Lower lobe of right lung (tissue), 2 donors: ENCODE measurements at regions not wholly inside any gene's neighbourhood (a gene's known extent, or its start where the extent isn't known, plus 50 kb on each side); places are given as distances from the start of the nearest gene placed in this dataset.

Experiments
- ATAC-seq, 2 donors: fragments of 200-7000 bp; cut with Tn5 transposase; one replicate each; pipeline ENCODE4 v1.9.1; 2020 to 2022; ENCODE audit warnings: mild to moderate bottlenecking in 2 of 2, moderate library complexity in 2 of 2
- DNase-seq: peaks from one replicate; pipeline ENCODE4 v3.0.0-alpha.2; 2020
- H3K27ac ChIP-seq: fragments of 200-600 bp; one replicate; pipeline ENCODE4 v1.8.0; 2022
- H3K27me3 ChIP-seq: fragments of 200-600 bp; one replicate; pipeline ENCODE4 v1.8.0; 2022; ENCODE audit warnings: low read depth
- H3K36me3 ChIP-seq: fragments of 200-600 bp; one replicate; pipeline ENCODE4 v1.8.0; 2022; ENCODE audit warnings: mild to moderate bottlenecking
- H3K4me1 ChIP-seq: fragments of 200-600 bp; one replicate; pipeline ENCODE4 v1.8.0; 2022
- H3K4me3 ChIP-seq: fragments of 200-600 bp; one replicate; pipeline ENCODE4 v1.8.0; 2022; ENCODE audit warnings: mild to moderate bottlenecking
- H3K9me3 ChIP-seq: fragments of 200-600 bp; one replicate; pipeline ENCODE4 v1.8.0; 2022
- intact Hi-C: fragments of 100-400 bp; cut with DNase I; formaldehyde crosslinking; loops from one replicate; pipeline ENCODE4 v1.11.0; 2022
- TF ChIP-seq, protein P1 (sequence below): fragments of 200-600 bp; IDR thresholded peaks from one replicate; pipeline ENCODE4 v1.8.0; 2022; ENCODE audit warnings: antibody characterized with exemption, mild to moderate bottlenecking
- donor health status: DM: no; HTN: yes; CAD: no; lungs with severe emphysema.

DNA sequence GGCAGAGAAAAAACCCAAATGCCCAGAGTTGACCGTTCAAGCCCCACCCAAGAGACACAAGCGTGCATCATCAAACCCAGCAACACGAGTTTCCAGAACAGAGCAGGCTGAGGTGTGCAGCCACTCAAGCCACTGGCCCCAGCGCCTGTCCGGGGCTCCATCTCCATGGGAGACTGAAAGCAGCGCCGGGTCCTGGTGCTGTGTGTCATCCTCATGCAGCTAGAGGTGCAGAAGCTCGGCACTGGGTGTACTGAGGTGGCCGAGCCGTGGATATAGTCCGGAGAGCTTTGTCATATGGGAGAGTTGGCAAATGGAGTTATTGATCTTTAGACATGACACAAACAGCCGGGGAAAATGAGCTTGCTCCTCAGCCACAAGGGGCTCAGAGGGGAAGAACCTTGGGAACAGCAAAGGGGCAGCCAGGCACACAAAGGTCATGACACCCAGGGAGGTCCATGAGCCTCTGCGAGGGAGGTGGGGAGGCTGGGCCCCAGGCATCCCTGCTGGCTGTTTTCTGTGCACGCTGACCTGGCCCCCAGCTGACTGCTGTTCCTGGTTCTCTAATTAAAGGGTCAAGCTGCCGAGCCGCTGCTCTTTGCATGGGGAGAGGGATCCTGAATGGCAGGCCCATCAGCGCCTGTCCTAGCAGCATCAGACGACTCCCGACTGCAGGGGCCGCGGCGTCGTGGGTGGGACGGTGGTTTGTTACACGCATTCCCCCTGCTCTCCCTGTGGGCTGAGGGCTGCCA, 145.4 kb upstream of the SFSWAP start:
- TF ChIP-seq, protein P1, sequence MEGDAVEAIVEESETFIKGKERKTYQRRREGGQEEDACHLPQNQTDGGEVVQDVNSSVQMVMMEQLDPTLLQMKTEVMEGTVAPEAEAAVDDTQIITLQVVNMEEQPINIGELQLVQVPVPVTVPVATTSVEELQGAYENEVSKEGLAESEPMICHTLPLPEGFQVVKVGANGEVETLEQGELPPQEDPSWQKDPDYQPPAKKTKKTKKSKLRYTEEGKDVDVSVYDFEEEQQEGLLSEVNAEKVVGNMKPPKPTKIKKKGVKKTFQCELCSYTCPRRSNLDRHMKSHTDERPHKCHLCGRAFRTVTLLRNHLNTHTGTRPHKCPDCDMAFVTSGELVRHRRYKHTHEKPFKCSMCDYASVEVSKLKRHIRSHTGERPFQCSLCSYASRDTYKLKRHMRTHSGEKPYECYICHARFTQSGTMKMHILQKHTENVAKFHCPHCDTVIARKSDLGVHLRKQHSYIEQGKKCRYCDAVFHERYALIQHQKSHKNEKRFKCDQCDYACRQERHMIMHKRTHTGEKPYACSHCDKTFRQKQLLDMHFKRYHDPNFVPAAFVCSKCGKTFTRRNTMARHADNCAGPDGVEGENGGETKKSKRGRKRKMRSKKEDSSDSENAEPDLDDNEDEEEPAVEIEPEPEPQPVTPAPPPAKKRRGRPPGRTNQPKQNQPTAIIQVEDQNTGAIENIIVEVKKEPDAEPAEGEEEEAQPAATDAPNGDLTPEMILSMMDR: no peak
- no peak for DNase-seq
- Histone ChIP-seq H3K9me3 (no peaks in the 10 kb centered on the region), H3K4me1 (no peaks in the 10 kb centered on the region), H3K36me3 (no peaks in the 10 kb centered on the region), H3K27ac (no peak overlapping the region), H3K27me3 (peaks cover 21% of the 10 kb centered on the region), H3K4me3 (no peak overlapping the region)
- intact Hi-C loops: no loop called here
- ATAC-seq: no peak

DNA sequence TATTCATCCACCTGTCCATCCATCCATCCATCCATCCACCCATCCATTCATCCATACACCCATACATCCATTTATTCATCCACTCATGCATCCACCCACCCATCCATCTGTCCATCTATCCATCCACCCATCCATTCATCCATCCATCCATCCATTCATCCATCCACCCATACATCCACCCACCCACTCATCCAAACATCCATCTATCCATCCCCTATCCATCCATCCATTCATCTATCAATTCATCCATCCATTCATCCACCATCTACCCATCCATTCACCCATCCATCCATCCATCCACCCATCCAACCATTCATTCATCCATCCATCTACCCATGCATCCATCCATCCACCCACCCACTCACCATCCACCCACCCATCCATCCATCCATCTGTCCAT, 142.6 kb upstream of the SFSWAP start:
- H3K4me1 ChIP-seq: no peaks in the 10 kb centered on the region
- TF ChIP-seq, protein P1: no peak
- DNase-seq (no peak), ATAC-seq (no peak)
- no peaks in the 10 kb centered on the region for H3K36me3 ChIP-seq
- H3K27me3 ChIP-seq: peaks cover 36% of the 10 kb centered on the region
- intact Hi-C loops: no loop called here
- H3K27ac ChIP-seq: no peak overlapping the region
- H3K9me3 ChIP-seq: no peaks in the 10 kb centered on the region
- H3K4me3 ChIP-seq: no peak overlapping the region

DNA sequence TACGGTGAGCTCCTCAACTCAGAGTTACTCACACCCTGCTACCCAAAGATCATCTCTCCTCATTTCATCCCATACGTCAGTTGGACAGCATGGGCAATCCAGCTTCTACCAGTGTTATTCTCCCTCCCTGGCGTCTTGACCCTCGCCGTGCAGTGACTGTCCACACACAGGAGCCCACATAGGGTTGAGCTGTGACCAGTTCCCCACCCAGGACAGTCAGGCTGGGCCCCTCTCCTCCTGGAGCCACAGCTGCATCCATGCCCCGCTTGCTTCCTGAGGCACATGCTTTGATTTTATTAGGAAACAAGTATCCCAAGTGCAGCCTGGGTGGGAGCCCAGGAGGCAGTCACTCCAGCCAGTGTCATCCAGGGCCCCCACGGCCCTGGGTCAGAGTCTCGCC, 140.3 kb upstream of the SFSWAP start:
- TF ChIP-seq, protein P1: no peak
- intact Hi-C loops: no loop called here
- Histone ChIP-seq H3K4me1 (no peaks in the 10 kb centered on the region), H3K36me3 (no peaks in the 10 kb centered on the region), H3K27me3 (peaks cover 47% of the 10 kb centered on the region), H3K9me3 (no peaks in the 10 kb centered on the region), H3K27ac (no peak overlapping the region), H3K4me3 (no peak overlapping the region)
- ATAC-seq (no peak), DNase-seq (no peak)

DNA sequence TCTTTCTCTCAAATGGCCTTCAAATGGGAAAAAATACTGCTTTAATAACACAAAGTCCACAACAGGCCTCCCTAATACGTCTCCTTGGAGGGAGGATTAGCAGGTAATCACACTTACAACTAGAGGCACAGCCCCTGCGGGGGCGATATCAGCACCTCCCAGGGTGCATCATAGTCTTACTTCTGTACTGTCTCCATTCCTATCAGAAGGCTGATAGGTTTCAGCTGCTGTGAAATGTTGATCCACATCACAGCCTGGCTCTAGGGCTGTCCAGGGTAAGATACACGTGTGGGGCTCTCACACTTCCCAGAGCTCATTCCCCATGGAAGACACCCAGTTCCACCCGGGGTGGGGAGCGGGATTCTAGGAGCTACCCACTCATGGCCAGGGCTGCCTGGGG, 139.1 kb upstream of the SFSWAP start:
- H3K27me3 ChIP-seq: peaks cover 47% of the 10 kb centered on the region
- DNase-seq (no peak), ATAC-seq (no peak)
- H3K4me3 ChIP-seq: no peak overlapping the region
- TF ChIP-seq, protein P1: no peak
- H3K9me3 ChIP-seq: no peaks in the 10 kb centered on the region
- intact Hi-C loops: no loop called here
- H3K36me3 ChIP-seq: no peaks in the 10 kb centered on the region
- no peak overlapping the region for H3K27ac ChIP-seq
- no peaks in the 10 kb centered on the region for H3K4me1 ChIP-seq

DNA sequence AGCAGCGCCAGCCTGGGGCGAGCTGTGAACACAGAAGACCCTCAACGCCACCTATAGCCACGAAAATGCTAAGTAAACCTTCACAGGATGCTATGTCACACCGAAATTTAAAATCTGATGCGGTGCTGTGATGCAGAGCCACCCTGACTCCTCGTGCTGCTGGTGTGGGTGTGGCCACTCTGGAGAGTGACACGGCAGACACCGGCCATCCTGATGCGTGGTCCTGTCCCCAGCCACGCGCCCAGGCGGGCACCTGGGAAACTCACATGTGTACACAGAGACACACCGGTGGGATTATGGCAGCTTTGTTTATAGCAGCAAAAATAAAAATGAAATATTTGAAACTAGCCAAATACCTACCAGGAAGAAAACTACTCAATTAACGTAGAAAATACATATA, 138.3 kb upstream of the SFSWAP start:
- no peaks in the 10 kb centered on the region for H3K4me1 ChIP-seq
- ATAC-seq: no peak
- H3K27me3 ChIP-seq: peaks cover 46% of the 10 kb centered on the region
- H3K9me3 ChIP-seq: no peaks in the 10 kb centered on the region
- no peaks in the 10 kb centered on the region for H3K36me3 ChIP-seq
- TF ChIP-seq, protein P1: no peak
- intact Hi-C loops: no loop called here
- no peak overlapping the region for H3K4me3 ChIP-seq
- no peak overlapping the region for H3K27ac ChIP-seq
- no peak for DNase-seq
